ENCODE measurements at regions not wholly inside any gene's neighbourhood (a gene's known extent, or its start where the extent isn't known, plus 50 kb on each side); places are given as distances from the start of the nearest gene placed in this dataset.

DNA sequence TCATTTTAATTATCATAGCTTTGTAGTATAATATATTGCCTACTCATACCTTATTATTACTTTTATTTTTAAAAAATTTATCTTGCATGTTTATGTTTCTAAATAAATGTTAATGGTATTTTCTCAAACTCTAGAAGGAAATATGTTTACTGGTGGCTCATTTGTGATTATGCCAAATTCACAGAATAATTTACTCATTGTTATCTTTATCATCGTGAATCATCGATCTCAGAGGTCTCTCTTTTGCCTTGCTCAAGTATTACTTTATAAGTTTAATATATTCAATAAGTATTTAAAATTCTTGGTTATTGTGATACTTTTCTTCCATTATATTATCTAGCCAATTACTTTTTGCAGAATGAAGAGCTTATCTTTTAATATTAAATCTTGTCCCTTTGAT is 836.7 kb upstream of the ADAMTS5 start:
- Histone ChIP-seq H3K4me1 (ENCODE audit: control insufficient read depth in 1 of 2, insufficient read depth in 2 of 2, low read length in 2 of 2) (no peaks in the 10 kb centered on the region), H3K9me3 (replicated peaks in 1 of 2; ENCODE audit: control insufficient read depth in 1 of 2, insufficient read depth in 1 of 2, low read length in 2 of 2) (no peaks in the 10 kb centered on the region), H2AFZ (ENCODE audit: insufficient read depth, low read depth, low read length, poor library complexity, severe bottlenecking) (no peak overlapping the region), H3K9ac (ENCODE audit: insufficient read depth, low read length, poor library complexity, severe bottlenecking) (no peak overlapping the region), H4K20me1 (ENCODE audit: insufficient read depth, low read length) (no peaks in the 10 kb centered on the region), H3K79me2 (ENCODE audit: insufficient read depth, low read length) (no peaks in the 10 kb centered on the region), H3K27ac (ENCODE audit: low read depth in 1 of 2, low read length in 2 of 2) (no peak overlapping the region), H3K36me3 (replicated peaks in 1 of 2; ENCODE audit: control insufficient read depth in 1 of 2, insufficient read depth in 2 of 2, low read length in 2 of 2) (no peaks in the 10 kb centered on the region), H3K27me3 (ENCODE audit: control insufficient read depth in 2 of 2, insufficient read depth in 2 of 2, low read length in 2 of 2) (no peaks in the 10 kb centered on the region), H3K4me2 (replicated peaks; ENCODE audit: extremely low read depth, low read length, poor library complexity, severe bottlenecking) (no peak overlapping the region), H3K4me3 (replicated peaks in 1 of 3; ENCODE audit: low read depth in 2 of 3, low read length in 3 of 3) (no peak overlapping the region)
- H3K36me3 Mint-ChIP-seq, result no peaks in the 10 kb centered on the region
- no peaks in the 10 kb centered on the region for H3K9me3 Mint-ChIP-seq
- TF ChIP-seq, protein P1, sequence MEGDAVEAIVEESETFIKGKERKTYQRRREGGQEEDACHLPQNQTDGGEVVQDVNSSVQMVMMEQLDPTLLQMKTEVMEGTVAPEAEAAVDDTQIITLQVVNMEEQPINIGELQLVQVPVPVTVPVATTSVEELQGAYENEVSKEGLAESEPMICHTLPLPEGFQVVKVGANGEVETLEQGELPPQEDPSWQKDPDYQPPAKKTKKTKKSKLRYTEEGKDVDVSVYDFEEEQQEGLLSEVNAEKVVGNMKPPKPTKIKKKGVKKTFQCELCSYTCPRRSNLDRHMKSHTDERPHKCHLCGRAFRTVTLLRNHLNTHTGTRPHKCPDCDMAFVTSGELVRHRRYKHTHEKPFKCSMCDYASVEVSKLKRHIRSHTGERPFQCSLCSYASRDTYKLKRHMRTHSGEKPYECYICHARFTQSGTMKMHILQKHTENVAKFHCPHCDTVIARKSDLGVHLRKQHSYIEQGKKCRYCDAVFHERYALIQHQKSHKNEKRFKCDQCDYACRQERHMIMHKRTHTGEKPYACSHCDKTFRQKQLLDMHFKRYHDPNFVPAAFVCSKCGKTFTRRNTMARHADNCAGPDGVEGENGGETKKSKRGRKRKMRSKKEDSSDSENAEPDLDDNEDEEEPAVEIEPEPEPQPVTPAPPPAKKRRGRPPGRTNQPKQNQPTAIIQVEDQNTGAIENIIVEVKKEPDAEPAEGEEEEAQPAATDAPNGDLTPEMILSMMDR (IDR thresholded peaks at IDR 0.05), result no peak
- intact Hi-C loops (cut with micrococcal nuclease), result no loop called here
- no peak for DNase-seq
- peaks cover 2% of the 10 kb centered on the region for H3K4me1 Mint-ChIP-seq
- no peak overlapping the region for H3K4me3 Mint-ChIP-seq
- H3K27ac Mint-ChIP-seq, result no peak overlapping the region
- no CpG with 5 or more reads among the region's 2 CpGs for WGBS (ENCODE audit: insufficient coverage)
- peaks cover 0 to 2% (median 0%) of the 10 kb centered on the region in 3 donors for H3K27me3 Mint-ChIP-seq (ENCODE audit: low read depth in 3 of 3)

DNA sequence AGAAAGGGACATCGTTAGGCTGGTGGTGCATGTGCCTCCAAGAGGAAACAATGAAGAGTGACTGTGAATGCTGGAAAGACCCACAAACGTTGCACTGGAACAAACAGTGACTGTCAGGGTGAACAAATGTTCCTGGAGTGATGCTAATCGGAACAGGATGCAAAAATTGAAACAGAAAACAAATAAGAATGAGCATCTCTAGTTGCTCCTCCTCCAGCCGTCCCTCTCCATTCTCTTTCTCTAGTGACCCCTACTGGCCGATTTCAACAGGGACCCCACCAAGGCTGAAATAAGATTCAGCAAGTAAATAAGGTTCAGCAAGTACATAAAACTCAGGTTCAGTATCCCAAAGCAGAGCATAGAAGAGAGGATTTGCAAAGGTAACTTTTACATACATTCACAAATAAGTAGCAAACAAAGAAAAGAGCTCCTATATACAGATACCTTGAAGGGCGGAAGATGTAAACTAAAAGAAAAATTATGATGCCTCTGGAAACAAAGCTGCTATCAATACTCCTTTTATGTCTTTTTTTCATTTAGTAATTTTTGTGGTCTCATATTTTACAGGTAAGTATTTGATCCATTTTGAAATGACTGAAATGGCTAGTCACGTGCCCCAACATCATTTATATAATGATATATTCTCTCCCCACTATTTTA is 836.1 kb upstream of the ADAMTS5 start:
- 52% methylated on average over 3 of the region's 7 CpGs for WGBS (ENCODE audit: insufficient coverage)
- H3K4me3 Mint-ChIP-seq, result no peak overlapping the region
- no peak overlapping the region for H2AFZ ChIP-seq (ENCODE audit: insufficient read depth, low read depth, low read length, poor library complexity, severe bottlenecking)

More for the DNA sequence above, 836.1 kb upstream of the ADAMTS5 start:
- Mint-ChIP-seq H3K27ac (no peak overlapping the region), H3K27me3 (ENCODE audit: low read depth in 3 of 3) (peaks cover 0 to 2% (median 0%) of the 10 kb centered on the region in 3 donors), H3K4me1 (peaks cover 2% of the 10 kb centered on the region), H3K9me3 (peaks cover 0 to 2% (median 0%) of the 10 kb centered on the region in 7 donors), H3K36me3 (no peaks in the 10 kb centered on the region)
- H4K20me1 ChIP-seq (ENCODE audit: insufficient read depth, low read length), result no peaks in the 10 kb centered on the region
- no peak for DNase-seq
- TF ChIP-seq, protein P1 (IDR thresholded peaks at IDR 0.05), result peak; percentile 53
- no peaks in the 10 kb centered on the region for H3K27me3 ChIP-seq (ENCODE audit: control insufficient read depth in 2 of 2, insufficient read depth in 2 of 2, low read length in 2 of 2)
- H3K4me1 ChIP-seq (ENCODE audit: control insufficient read depth in 1 of 2, insufficient read depth in 2 of 2, low read length in 2 of 2), result no peaks in the 10 kb centered on the region
- H3K27ac ChIP-seq (ENCODE audit: low read depth in 1 of 2, low read length in 2 of 2), result no peak overlapping the region
- H3K9me3 ChIP-seq (replicated peaks in 1 of 2; ENCODE audit: control insufficient read depth in 1 of 2, insufficient read depth in 1 of 2, low read length in 2 of 2), result no peaks in the 10 kb centered on the region
- no peaks in the 10 kb centered on the region for H3K79me2 ChIP-seq (ENCODE audit: insufficient read depth, low read length)
- no peak overlapping the region for H3K4me2 ChIP-seq (replicated peaks; ENCODE audit: extremely low read depth, low read length, poor library complexity, severe bottlenecking)
- no peak overlapping the region for H3K9ac ChIP-seq (ENCODE audit: insufficient read depth, low read length, poor library complexity, severe bottlenecking)
- no peak overlapping the region for H3K4me3 ChIP-seq (replicated peaks in 1 of 3; ENCODE audit: low read depth in 2 of 3, low read length in 3 of 3)
- no peaks in the 10 kb centered on the region for H3K36me3 ChIP-seq (replicated peaks in 1 of 2; ENCODE audit: control insufficient read depth in 1 of 2, insufficient read depth in 2 of 2, low read length in 2 of 2)
- intact Hi-C loops (cut with micrococcal nuclease), result no loop called here
